Fibroblast of lung (primary cell): ENCODE measurements at regions not wholly inside any gene's neighbourhood (a gene's known extent, or its start where the extent isn't known, plus 50 kb on each side); places are given as distances from the start of the nearest gene placed in this dataset.

Source experiments
- CTCF ChIP-seq, 2 donors: IDR thresholded peaks in 1 of 2; conservative IDR thresholded peaks in 1 of 2; 1 replicate in 1 of 2; 2 replicates in 1 of 2; pipeline ENCODE4 v1.5.1; 2011 to 2012; ENCODE audit warnings: low read length in 2 of 2, control low read depth in 1 of 2, inconsistent platforms in 1 of 2, low read depth in 1 of 2, mild to moderate bottlenecking in 1 of 2
- EZH2 ChIP-seq: IDR thresholded peaks from 2 replicates; pipeline ENCODE4 v1.5.1; 2012; ENCODE audit warnings: low read length, control low read depth, mild to moderate bottlenecking; ENCODE audit errors: missing control alignments

DNA sequence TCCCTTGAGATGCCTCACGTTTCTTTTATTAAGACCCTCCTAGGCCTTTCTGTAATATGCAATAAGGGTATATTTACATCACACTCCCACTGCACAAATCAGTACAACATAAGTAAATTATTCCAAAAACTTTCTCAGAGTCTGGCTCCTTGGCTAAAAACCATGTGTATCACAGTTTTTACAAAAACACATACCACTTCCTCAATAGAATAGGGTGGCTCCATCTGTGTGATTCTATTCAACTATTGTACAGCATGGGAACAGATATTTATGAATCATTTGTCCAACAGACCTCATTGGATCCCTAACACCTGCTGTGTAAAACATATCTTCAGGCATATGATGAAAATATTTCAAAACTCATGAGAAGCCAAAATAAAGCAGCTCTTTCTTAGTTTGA, 502.7 kb downstream of the EFNA5 start:
- TF ChIP-seq CTCF (conservative IDR thresholded peaks at IDR 0.05 in 1 of 2, IDR thresholded peaks at IDR 0.05 in 1 of 2; ENCODE audit: low read depth in 1 of 2, low read length in 2 of 2) = no peak
- no peak for TF ChIP-seq EZH2
